ENCODE measurements at regions not wholly inside any gene's neighbourhood (a gene's known extent, or its start where the extent isn't known, plus 50 kb on each side); places are given as distances from the start of the nearest gene placed in this dataset.

GRCh38 chr3:40891186-40891585 lies 308.1 kb upstream of the CTNNB1 start:
- H3K9me3 ChIP-seq (ENCODE audit: low read depth), result no peaks in the 10 kb centered on the region
- no peak overlapping the region for H3K4me2 ChIP-seq
- DNase-seq (ENCODE audit: low spot score), result no peak
- no peak overlapping the region for H2AFZ ChIP-seq
- H3K27ac ChIP-seq, result no peak overlapping the region
- H3K79me2 ChIP-seq, result no peaks in the 10 kb centered on the region
- no peak overlapping the region for H3K4me3 ChIP-seq
- H3K4me1 ChIP-seq (ENCODE audit: insufficient read depth), result no peaks in the 10 kb centered on the region
- no peaks in the 10 kb centered on the region for H4K20me1 ChIP-seq (ENCODE audit: insufficient read depth, poor library complexity, severe bottlenecking)
- H3K36me3 ChIP-seq (replicated peaks; ENCODE audit: insufficient read depth, low read depth), result no peaks in the 10 kb centered on the region
- no peak for TF ChIP-seq EZH2 (IDR thresholded peaks at IDR 0.05; ENCODE audit: borderline replicate concordance)
- no peak for TF ChIP-seq EZH2phosphoT487 (IDR thresholded peaks at IDR 0.05; ENCODE audit: low read depth, severe bottlenecking, unreplicated experiment)
- no peaks in the 10 kb centered on the region for H3K9me2 ChIP-seq (replicated peaks; ENCODE audit: insufficient read depth)
- WGBS (ENCODE audit: low lambda C conversion rate, missing lambda C conversion rate), result 95% methylated on average over 3 of the region's 3 CpGs
- H3K27me3 ChIP-seq, result no peaks in the 10 kb centered on the region

DNA sequence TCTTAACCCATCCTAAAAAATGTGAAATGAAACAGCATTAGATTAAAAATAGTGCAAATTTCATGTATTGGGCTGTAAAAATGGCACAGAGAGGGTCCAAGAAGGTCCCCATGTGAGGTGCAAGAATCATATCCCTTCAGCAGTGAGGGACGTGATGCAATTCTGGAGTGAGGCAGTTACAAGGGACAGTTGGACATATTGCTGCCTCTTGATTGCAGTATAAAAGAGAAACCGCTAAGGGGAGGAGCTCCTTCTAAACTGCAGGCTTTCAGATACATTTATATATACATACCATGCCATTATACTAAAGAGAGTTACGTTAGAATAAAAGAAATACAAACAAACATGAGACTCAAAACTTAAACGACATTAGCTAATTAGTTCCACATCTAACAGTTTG lies 304.2 kb upstream of the CTNNB1 start:
- no peaks in the 10 kb centered on the region for H4K20me1 ChIP-seq (ENCODE audit: insufficient read depth, poor library complexity, severe bottlenecking)
- DNase-seq (ENCODE audit: low spot score), result no peak
- H3K27ac ChIP-seq, result no peak overlapping the region
- 75% methylated on average over 4 of the region's 4 CpGs for WGBS (ENCODE audit: low lambda C conversion rate, missing lambda C conversion rate)
- TF ChIP-seq EZH2 (IDR thresholded peaks at IDR 0.05; ENCODE audit: borderline replicate concordance), result no peak
- TF ChIP-seq, protein P1, sequence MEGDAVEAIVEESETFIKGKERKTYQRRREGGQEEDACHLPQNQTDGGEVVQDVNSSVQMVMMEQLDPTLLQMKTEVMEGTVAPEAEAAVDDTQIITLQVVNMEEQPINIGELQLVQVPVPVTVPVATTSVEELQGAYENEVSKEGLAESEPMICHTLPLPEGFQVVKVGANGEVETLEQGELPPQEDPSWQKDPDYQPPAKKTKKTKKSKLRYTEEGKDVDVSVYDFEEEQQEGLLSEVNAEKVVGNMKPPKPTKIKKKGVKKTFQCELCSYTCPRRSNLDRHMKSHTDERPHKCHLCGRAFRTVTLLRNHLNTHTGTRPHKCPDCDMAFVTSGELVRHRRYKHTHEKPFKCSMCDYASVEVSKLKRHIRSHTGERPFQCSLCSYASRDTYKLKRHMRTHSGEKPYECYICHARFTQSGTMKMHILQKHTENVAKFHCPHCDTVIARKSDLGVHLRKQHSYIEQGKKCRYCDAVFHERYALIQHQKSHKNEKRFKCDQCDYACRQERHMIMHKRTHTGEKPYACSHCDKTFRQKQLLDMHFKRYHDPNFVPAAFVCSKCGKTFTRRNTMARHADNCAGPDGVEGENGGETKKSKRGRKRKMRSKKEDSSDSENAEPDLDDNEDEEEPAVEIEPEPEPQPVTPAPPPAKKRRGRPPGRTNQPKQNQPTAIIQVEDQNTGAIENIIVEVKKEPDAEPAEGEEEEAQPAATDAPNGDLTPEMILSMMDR (IDR thresholded peaks at IDR 0.05; ENCODE audit: poor library complexity), result no peak
- TF ChIP-seq EZH2phosphoT487 (IDR thresholded peaks at IDR 0.05; ENCODE audit: low read depth, severe bottlenecking, unreplicated experiment), result no peak
- no peaks in the 10 kb centered on the region for H3K9me2 ChIP-seq (replicated peaks; ENCODE audit: insufficient read depth)
- H3K4me3 ChIP-seq, result no peak overlapping the region
- no peak overlapping the region for H3K4me2 ChIP-seq
- no peaks in the 10 kb centered on the region for H3K36me3 ChIP-seq (replicated peaks; ENCODE audit: insufficient read depth, low read depth)
- no peaks in the 10 kb centered on the region for H3K4me1 ChIP-seq (ENCODE audit: insufficient read depth)
- no peaks in the 10 kb centered on the region for H3K9me3 ChIP-seq (ENCODE audit: low read depth)
- no peaks in the 10 kb centered on the region for H3K79me2 ChIP-seq
- no peak overlapping the region for H2AFZ ChIP-seq
- H3K27me3 ChIP-seq, result no peaks in the 10 kb centered on the region

- Histone ChIP-seq H3K4me2 (no peak overlapping the region), H3K27me3 (no peaks in the 10 kb centered on the region), H3K36me3 (replicated peaks; ENCODE audit: insufficient read depth, low read depth) (no peaks in the 10 kb centered on the region), H3K9me2 (replicated peaks; ENCODE audit: insufficient read depth) (no peaks in the 10 kb centered on the region), H3K27ac (no peak overlapping the region), H4K20me1 (ENCODE audit: insufficient read depth, poor library complexity, severe bottlenecking) (no peaks in the 10 kb centered on the region), H3K79me2 (no peaks in the 10 kb centered on the region), H2AFZ (no peak overlapping the region), H3K4me3 (no peak overlapping the region), H3K9me3 (ENCODE audit: low read depth) (no peaks in the 10 kb centered on the region), H3K4me1 (ENCODE audit: insufficient read depth) (no peaks in the 10 kb centered on the region)
- 62% methylated on average over 4 of the region's 4 CpGs for WGBS (ENCODE audit: low lambda C conversion rate, missing lambda C conversion rate)
- no peak for DNase-seq (ENCODE audit: low spot score)
- TF ChIP-seq EZH2phosphoT487 (IDR thresholded peaks at IDR 0.05; ENCODE audit: low read depth, severe bottlenecking, unreplicated experiment) (no peak), EZH2 (IDR thresholded peaks at IDR 0.05; ENCODE audit: borderline replicate concordance) (no peak)
- TF ChIP-seq, protein P1 (IDR thresholded peaks at IDR 0.05; ENCODE audit: poor library complexity), result no peak
Measured at GRCh38 chr3:40899286-40899712, 300.0 kb upstream of the CTNNB1 start.

DNA sequence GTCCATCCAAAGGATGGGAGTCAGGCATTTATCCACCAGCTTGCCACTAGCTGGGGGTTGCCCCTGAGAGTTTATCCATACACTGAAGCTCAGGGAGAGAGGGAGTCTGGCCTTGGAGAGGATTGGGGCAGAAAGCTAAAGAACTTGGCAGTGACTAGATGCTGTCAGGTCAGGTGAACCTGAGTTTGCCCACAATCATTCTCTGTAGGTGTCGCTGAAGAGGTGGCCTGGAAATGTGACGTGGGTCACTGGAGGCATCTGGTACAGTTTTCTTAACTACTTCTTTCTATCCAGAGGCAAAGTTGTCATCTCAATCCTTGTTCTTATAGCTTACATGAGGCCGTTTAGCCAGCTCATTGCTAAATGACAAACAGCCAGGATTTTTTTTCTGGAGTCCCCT lies 298.0 kb upstream of the CTNNB1 start:
- H4K20me1 ChIP-seq (ENCODE audit: insufficient read depth, poor library complexity, severe bottlenecking), result no peaks in the 10 kb centered on the region
- no peaks in the 10 kb centered on the region for H3K27me3 ChIP-seq
- no peak overlapping the region for H2AFZ ChIP-seq
- no peak overlapping the region for H3K4me2 ChIP-seq
- no peaks in the 10 kb centered on the region for H3K79me2 ChIP-seq
- no peak overlapping the region for H3K27ac ChIP-seq
- H3K9me2 ChIP-seq (replicated peaks; ENCODE audit: insufficient read depth), result no peaks in the 10 kb centered on the region
- no peaks in the 10 kb centered on the region for H3K36me3 ChIP-seq (replicated peaks; ENCODE audit: insufficient read depth, low read depth)
- TF ChIP-seq EZH2 (IDR thresholded peaks at IDR 0.05; ENCODE audit: borderline replicate concordance) (no peak), EZH2phosphoT487 (IDR thresholded peaks at IDR 0.05; ENCODE audit: low read depth, severe bottlenecking, unreplicated experiment) (no peak)
- TF ChIP-seq, protein P1 (IDR thresholded peaks at IDR 0.05; ENCODE audit: poor library complexity), result no peak
- no peak for DNase-seq (ENCODE audit: low spot score)
- no peaks in the 10 kb centered on the region for H3K4me1 ChIP-seq (ENCODE audit: insufficient read depth)
- 67% methylated on average over 3 of the region's 3 CpGs for WGBS (ENCODE audit: low lambda C conversion rate, missing lambda C conversion rate)
- no peak overlapping the region for H3K4me3 ChIP-seq
- no peaks in the 10 kb centered on the region for H3K9me3 ChIP-seq (ENCODE audit: low read depth)

All from hepatocyte (in vitro differentiated cells).